Kidney (tissue), 13 donors: ENCODE measurements at regions not wholly inside any gene's neighbourhood (a gene's known extent, or its start where the extent isn't known, plus 50 kb on each side); places are given as distances from the start of the nearest gene placed in this dataset.

Source experiments
- DNase-seq, 5 donors: peaks; one replicate each; pipeline ENCODE4 v3.0.0-alpha.2; 2013 to 2020
- FAIRE-seq: peaks from 2 replicates; lab custom pipeline; 2012; peaks lifted over from hg19 to GRCh38; lab: Jason Lieb, UNC
- H3K27ac ChIP-seq, 2 donors: one replicate each; pipeline ENCODE4 v1.7.0; 2013; ENCODE audit warnings: low read depth in 2 of 2, low read length in 2 of 2, inconsistent platforms in 1 of 2
- H3K27me3 ChIP-seq: one replicate; pipeline ENCODE4 v1.7.1; 2013; ENCODE audit warnings: low read length, inconsistent platforms; ENCODE audit not compliant: control insufficient read depth, insufficient read depth
- H3K36me3 ChIP-seq, 3 donors: one replicate each; pipeline versions ENCODE4 v1.7.0 to v1.7.1; 2013; ENCODE audit warnings: low read length in 3 of 3, control low read depth in 1 of 3, inconsistent platforms in 1 of 3; ENCODE audit not compliant: insufficient read depth in 3 of 3, control insufficient read depth in 2 of 3
- H3K4me1 ChIP-seq, 3 donors: one replicate each; pipeline versions ENCODE4 v1.7.0 to v1.7.1; 2013; ENCODE audit warnings: low read length in 3 of 3, inconsistent platforms in 1 of 3, low read depth in 1 of 3; ENCODE audit not compliant: control insufficient read depth in 2 of 3, insufficient read depth in 2 of 3
- H3K4me3 ChIP-seq, 3 donors: one replicate each; pipeline versions ENCODE4 v1.7.0 to v1.8.1; 2013; ENCODE audit warnings: low read length in 3 of 3, control low read depth in 1 of 3, inconsistent platforms in 1 of 3
- H3K9ac ChIP-seq, 3 donors: one replicate each; pipeline versions ENCODE4 v1.7.0 to v1.7.1; 2013; ENCODE audit warnings: low read length in 3 of 3, control low read depth in 1 of 3, inconsistent platforms in 1 of 3
- H3K9me3 ChIP-seq, 3 donors: one replicate each; pipeline versions ENCODE4 v1.7.0 to v1.7.1; 2013; ENCODE audit warnings: low read length in 3 of 3, control low read depth in 1 of 3, inconsistent platforms in 1 of 3; ENCODE audit not compliant: control insufficient read depth in 2 of 3, insufficient read depth in 1 of 3
- intact Hi-C: fragments of 100-400 bp; cut with DNase I; formaldehyde crosslinking; loops from one replicate; pipeline ENCODE4 v1.11.1; 2022
- TF ChIP-seq, protein P1 (sequence below): IDR thresholded peaks from 3 replicates; pipeline ENCODE4 v1.5.1; 2012; ENCODE audit warnings: mild to moderate bottlenecking, moderate library complexity, borderline replicate concordance; ENCODE audit not compliant: insufficient read depth; ENCODE audit errors: extremely low read depth
- donor health status: control.
- donor health status: control.
- donor health status: control.
- donor health status: control.
- donor health status: control.
- donor health status: DM: yes; HTN: yes; CAD: no.
- donor health status: Normal renal cell carcinoma (clear cell type).

DNA sequence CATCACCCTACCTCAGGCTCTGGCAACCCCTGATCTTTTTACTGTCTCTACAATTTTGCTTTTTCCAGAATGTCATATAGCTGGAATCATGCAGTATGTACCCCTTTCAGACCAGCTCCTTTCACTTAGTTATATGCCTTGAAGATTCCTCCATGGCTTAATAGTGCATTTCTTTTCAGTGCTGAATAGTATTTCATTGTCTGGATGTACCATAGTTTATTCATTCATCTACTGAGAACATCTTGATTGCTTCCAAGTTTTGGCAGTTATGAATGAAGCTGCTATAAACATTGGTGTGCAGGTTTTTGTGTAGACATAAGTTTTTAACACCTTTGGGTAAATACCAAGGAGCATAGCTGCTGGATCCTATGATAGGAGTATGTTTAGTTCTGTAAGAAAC lies 50.8 kb upstream of the ANP32A start:
- no peak overlapping the region for H3K27ac ChIP-seq
- H3K27me3 ChIP-seq: no peaks in the 10 kb centered on the region
- FAIRE-seq (no peak), DNase-seq (no peak)
- H3K4me3 ChIP-seq: no peak overlapping the region
- TF ChIP-seq, protein P1, sequence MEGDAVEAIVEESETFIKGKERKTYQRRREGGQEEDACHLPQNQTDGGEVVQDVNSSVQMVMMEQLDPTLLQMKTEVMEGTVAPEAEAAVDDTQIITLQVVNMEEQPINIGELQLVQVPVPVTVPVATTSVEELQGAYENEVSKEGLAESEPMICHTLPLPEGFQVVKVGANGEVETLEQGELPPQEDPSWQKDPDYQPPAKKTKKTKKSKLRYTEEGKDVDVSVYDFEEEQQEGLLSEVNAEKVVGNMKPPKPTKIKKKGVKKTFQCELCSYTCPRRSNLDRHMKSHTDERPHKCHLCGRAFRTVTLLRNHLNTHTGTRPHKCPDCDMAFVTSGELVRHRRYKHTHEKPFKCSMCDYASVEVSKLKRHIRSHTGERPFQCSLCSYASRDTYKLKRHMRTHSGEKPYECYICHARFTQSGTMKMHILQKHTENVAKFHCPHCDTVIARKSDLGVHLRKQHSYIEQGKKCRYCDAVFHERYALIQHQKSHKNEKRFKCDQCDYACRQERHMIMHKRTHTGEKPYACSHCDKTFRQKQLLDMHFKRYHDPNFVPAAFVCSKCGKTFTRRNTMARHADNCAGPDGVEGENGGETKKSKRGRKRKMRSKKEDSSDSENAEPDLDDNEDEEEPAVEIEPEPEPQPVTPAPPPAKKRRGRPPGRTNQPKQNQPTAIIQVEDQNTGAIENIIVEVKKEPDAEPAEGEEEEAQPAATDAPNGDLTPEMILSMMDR: no peak
- no peaks in the 10 kb centered on the region for H3K9me3 ChIP-seq
- no peaks in the 10 kb centered on the region for H3K36me3 ChIP-seq
- intact Hi-C loops: loop anchor here (5.0 kb wide), 1 partner anchor 314 kb away; no protein-coding TSS in a partner anchor
- no peak overlapping the region for H3K9ac ChIP-seq
- H3K4me1 ChIP-seq: no peaks in the 10 kb centered on the region

DNA sequence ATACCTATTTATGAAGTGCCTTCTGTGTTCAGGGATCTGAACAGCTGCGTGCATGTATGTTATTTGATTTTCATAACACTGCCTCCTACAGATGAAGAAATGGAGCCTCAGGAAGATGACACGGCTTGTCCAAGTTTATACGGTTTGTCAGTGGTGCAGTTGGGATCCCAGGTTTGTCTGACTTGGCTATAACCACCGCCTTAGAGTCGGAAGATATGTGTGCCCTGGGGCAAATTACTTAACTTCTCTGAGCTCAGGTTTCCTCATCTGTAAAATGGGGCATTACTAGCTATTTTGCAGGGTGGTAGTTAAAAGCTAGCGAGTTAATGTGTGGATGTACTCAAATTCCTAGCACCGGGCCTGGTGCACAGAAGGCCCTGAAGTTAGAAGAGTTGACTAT lies 54.1 kb upstream of the ANP32A start:
- no peak for FAIRE-seq
- no peaks in the 10 kb centered on the region for H3K36me3 ChIP-seq
- TF ChIP-seq, protein P1: no peak
- H3K27me3 ChIP-seq: no peaks in the 10 kb centered on the region
- H3K4me3 ChIP-seq: no peak overlapping the region
- no peak for DNase-seq
- no peak overlapping the region for H3K9ac ChIP-seq
- H3K9me3 ChIP-seq: no peaks in the 10 kb centered on the region
- H3K4me1 ChIP-seq: no peaks in the 10 kb centered on the region
- no peak overlapping the region for H3K27ac ChIP-seq
- intact Hi-C loops: loop anchor here (5.0 kb wide), 1 partner anchor 317 kb away; no protein-coding TSS in a partner anchor

DNA sequence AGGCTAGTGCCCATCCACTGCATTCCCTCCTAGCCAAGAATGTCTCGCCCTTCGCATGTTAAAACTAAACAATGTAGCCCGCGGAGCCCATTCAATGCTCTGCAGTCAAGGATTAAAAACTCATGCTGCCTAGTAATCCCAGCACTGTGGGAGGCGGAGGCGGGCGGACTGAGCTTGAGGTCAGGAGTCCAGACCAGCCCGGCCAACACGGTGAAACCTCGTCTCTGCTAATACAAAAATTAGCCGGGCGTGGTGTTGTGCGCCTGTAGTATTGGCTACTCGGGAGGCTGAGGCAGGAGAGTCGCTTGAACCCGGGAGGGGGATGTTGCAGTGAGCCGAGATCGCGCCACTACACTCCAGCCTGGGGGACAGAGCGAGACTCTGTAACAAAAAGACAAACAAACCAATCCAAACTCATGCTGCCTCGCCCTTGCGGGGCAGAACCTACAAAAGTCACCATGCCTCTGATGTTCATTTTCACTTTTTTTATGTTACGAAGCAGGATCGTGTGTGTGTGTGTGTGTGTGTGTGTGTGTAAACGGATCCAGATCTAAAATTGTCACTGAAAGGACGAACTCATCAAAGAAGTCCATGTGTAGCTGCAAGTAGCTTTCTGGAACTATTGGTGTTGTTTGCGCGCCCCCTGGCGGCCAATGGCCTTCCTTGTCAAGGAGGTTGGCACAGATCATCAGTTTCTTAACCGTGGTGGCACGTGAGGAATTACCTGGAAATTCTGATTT lies 54.8 kb upstream of the SPESP1 start:
- H3K27ac ChIP-seq: no peak overlapping the region
- peak overlapping the region in 2 of 3 donors; percentile 13 to 30 for H3K9ac ChIP-seq
- H3K4me1 ChIP-seq: no peaks in the 10 kb centered on the region
- intact Hi-C loops: no loop called here
- no peaks in the 10 kb centered on the region for H3K9me3 ChIP-seq
- H3K27me3 ChIP-seq: no peaks in the 10 kb centered on the region
- FAIRE-seq: peak; percentile 19
- peak overlapping the region; percentile 57 to 70 (median 61) for H3K4me3 ChIP-seq
- TF ChIP-seq, protein P1: peak; percentile 92
- peak; percentile 93 to 96 (median 95) for DNase-seq
- H3K36me3 ChIP-seq: no peaks in the 10 kb centered on the region
